ENCODE measurements at regions not wholly inside any gene's neighbourhood (a gene's known extent, or its start where the extent isn't known, plus 50 kb on each side); places are given as distances from the start of the nearest gene placed in this dataset.
"Not testable (repeated sequence)": the region's sequence is repeated elsewhere in the genome, so short reads cannot be mapped to it uniquely, and the experiment has no call there.

GRCh38 chr3:75300606-75301005 lies 363.5 kb upstream of the FRG2C start:
- Histone ChIP-seq H3K4me3 (no peak overlapping the region), H3K27me3 (no peaks in the 10 kb centered on the region), H3K4me1 (no peaks in the 10 kb centered on the region), H3K27ac (no peak overlapping the region), H3K9me3 (no peaks in the 10 kb centered on the region), H3K36me3 (no peaks in the 10 kb centered on the region)
- ATAC-seq (no peak), DNase-seq (no peak)
- intact Hi-C loops (cut with DNase I): no loop called here
- TF ChIP-seq CTCF (IDR thresholded peaks at IDR 0.05): no peak

- ATAC-seq; DNase-seq; H3K9me3 ChIP-seq; H3K36me3 ChIP-seq; intact Hi-C loops (cut with DNase I); H3K27ac ChIP-seq; H3K4me1 ChIP-seq; H3K27me3 ChIP-seq; H3K4me3 ChIP-seq: not testable (repeated sequence)
Observed at GRCh38 chr3:75301050-75301449, 363.1 kb upstream of the FRG2C start.

GRCh38 chr3:75303741-75304140 lies 360.4 kb upstream of the FRG2C start:
- DNase-seq: peak in 1 of 4 donors; percentile 18
- no peak for TF ChIP-seq CTCF (IDR thresholded peaks at IDR 0.05)
- no peaks in the 10 kb centered on the region for H3K27me3 ChIP-seq
- no peak for ATAC-seq
- H3K36me3 ChIP-seq: no peaks in the 10 kb centered on the region
- H3K9me3 ChIP-seq: no peaks in the 10 kb centered on the region
- no peak overlapping the region for H3K27ac ChIP-seq
- no peak overlapping the region for H3K4me3 ChIP-seq
- no peaks in the 10 kb centered on the region for H3K4me1 ChIP-seq
- intact Hi-C loops (cut with DNase I): no loop called here

GRCh38 chr3:75305901-75306300 lies 358.2 kb upstream of the FRG2C start:
- H3K27me3 ChIP-seq: no peaks in the 10 kb centered on the region
- intact Hi-C loops (cut with DNase I): no loop called here
- no peak for TF ChIP-seq CTCF (IDR thresholded peaks at IDR 0.05)

GRCh38 chr3:75311306-75311705 lies 352.8 kb upstream of the FRG2C start:
- H3K27ac ChIP-seq; H3K4me1 ChIP-seq; H3K9me3 ChIP-seq; H3K27me3 ChIP-seq; H3K36me3 ChIP-seq; DNase-seq; ATAC-seq; H3K4me3 ChIP-seq; intact Hi-C loops (cut with DNase I): not testable (repeated sequence)

More at GRCh38 chr3:75305901-75306300, 358.2 kb upstream of the FRG2C start:
- Histone ChIP-seq H3K27ac (no peak overlapping the region), H3K9me3 (no peaks in the 10 kb centered on the region), H3K4me1 (no peaks in the 10 kb centered on the region), H3K36me3 (no peaks in the 10 kb centered on the region), H3K4me3 (no peak overlapping the region)
- no peak for ATAC-seq
- no peak for DNase-seq

GRCh38 chr3:75312469-75312868 lies 351.7 kb upstream of the FRG2C start:
- H3K36me3 ChIP-seq; H3K27ac ChIP-seq; DNase-seq; H3K9me3 ChIP-seq; ATAC-seq; H3K4me3 ChIP-seq; H3K4me1 ChIP-seq; intact Hi-C loops (cut with DNase I); H3K27me3 ChIP-seq: not testable (repeated sequence)

- H3K4me1 ChIP-seq; H3K27me3 ChIP-seq; H3K27ac ChIP-seq; intact Hi-C loops (cut with DNase I); DNase-seq; H3K36me3 ChIP-seq; ATAC-seq; H3K4me3 ChIP-seq; H3K9me3 ChIP-seq: not testable (repeated sequence)
Observed at GRCh38 chr3:75319776-75320175, 344.4 kb upstream of the FRG2C start.

All from left lung (tissue), 4 donors.